H1 (cell line): ENCODE measurements at regions not wholly inside any gene's neighbourhood (a gene's known extent, or its start where the extent isn't known, plus 50 kb on each side); places are given as distances from the start of the nearest gene placed in this dataset.

Source experiments
- HDAC6 ChIP-seq: IDR thresholded peaks from one replicate; pipeline ENCODE4 v1.7.1; 2012; ENCODE audit warnings: low read depth, mild to moderate bottlenecking, inconsistent platforms, low read length, moderate library complexity
- POLR2A ChIP-seq, 2 experiments: IDR thresholded peaks; 1 replicate in 1 of 2; 2 replicates in 1 of 2; pipeline ENCODE4 v1.6.1; 2011; ENCODE audit warnings: low read depth in 2 of 2, low read length in 2 of 2, mild to moderate bottlenecking in 2 of 2; ENCODE audit errors: control extremely low read depth in 1 of 2
- POLR2AphosphoS5 ChIP-seq: IDR thresholded peaks from 2 replicates; pipeline ENCODE4 v1.6.1; 2011; ENCODE audit warnings: low read depth, low read length
- RAD21 ChIP-seq, 2 experiments: IDR thresholded peaks in 1 of 2; conservative IDR thresholded peaks in 1 of 2; 2 replicates each; pipeline ENCODE4 v1.6.1; 2011; ENCODE audit warnings: low read depth in 2 of 2, low read length in 2 of 2, improper control_type of control experiment in 1 of 2, inconsistent platforms in 1 of 2, mild to moderate bottlenecking in 1 of 2, moderate library complexity in 1 of 2
- RXRA ChIP-seq: IDR thresholded peaks from 2 replicates; pipeline ENCODE4 v1.6.1; 2011; ENCODE audit warnings: low read depth, mild to moderate bottlenecking, low read length, moderate library complexity; ENCODE audit not compliant: insufficient read depth
- SIN3A ChIP-seq, 2 experiments: IDR thresholded peaks in 1 of 2; conservative IDR thresholded peaks in 1 of 2; 2 replicates each; pipeline ENCODE4 v1.6.1; 2011 to 2012; ENCODE audit warnings: low read length in 2 of 2, improper control_type of control experiment in 1 of 2, low read depth in 1 of 2, mild to moderate bottlenecking in 1 of 2
- SP1 ChIP-seq: IDR thresholded peaks from 2 replicates; pipeline ENCODE4 v1.6.1; 2011; ENCODE audit warnings: low read depth, low read length
- SUZ12 ChIP-seq: fragments of 200-600 bp; sonication (generic); IDR thresholded peaks from 2 replicates; pipeline ENCODE4 v1.6.1; 2012; ENCODE audit warnings: mild to moderate bottlenecking, inconsistent platforms, low read length, moderate library complexity, mixed read lengths
- YY1 ChIP-seq: IDR thresholded peaks from 2 replicates; pipeline ENCODE4 v1.6.1; 2011; ENCODE audit warnings: low read depth, mild to moderate bottlenecking, low read length
- TF ChIP-seq, protein P1 (sequence below), 3 experiments: IDR thresholded peaks; 1 replicate in 2 of 3; 2 replicates in 1 of 3; pipeline versions ENCODE4 v1.5.1 to v1.6.1; 2011; ENCODE audit warnings: low read length in 3 of 3, mild to moderate bottlenecking in 3 of 3, inconsistent platforms in 2 of 3, low read depth in 1 of 3, moderate library complexity in 1 of 3; ENCODE audit not compliant: insufficient read depth in 1 of 3; ENCODE audit errors: control extremely low read depth in 1 of 3
- TF ChIP-seq, protein P2 (sequence below): IDR thresholded peaks from 2 replicates; pipeline ENCODE4 v1.6.1; 2012; ENCODE audit warnings: inconsistent platforms
- TF ChIP-seq, protein P3 (sequence below): IDR thresholded peaks from 2 replicates; pipeline ENCODE4 v1.6.1; 2011; ENCODE audit warnings: low read length, improper control_type of control experiment

DNA sequence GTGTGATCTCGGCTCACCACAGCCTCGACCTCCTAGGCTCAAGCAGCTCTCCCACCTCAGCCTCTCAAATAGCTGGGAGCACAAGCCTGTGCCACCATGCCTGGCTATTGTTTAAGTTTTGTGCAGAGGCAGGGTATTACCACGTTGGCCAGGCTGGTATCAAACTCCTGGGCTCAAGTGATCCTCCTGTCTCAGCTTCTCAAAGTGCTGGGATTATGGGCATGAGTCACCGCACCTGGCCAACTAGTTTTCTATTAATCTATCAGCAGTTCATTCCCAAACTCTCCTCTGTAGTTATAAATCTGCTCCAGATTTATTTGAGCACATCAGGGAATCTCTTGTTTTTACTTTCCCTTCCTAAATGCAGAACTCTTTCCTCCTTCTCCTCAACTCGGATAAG, 443.8 kb downstream of the PRDM2 start:
- TF ChIP-seq, protein P1, sequence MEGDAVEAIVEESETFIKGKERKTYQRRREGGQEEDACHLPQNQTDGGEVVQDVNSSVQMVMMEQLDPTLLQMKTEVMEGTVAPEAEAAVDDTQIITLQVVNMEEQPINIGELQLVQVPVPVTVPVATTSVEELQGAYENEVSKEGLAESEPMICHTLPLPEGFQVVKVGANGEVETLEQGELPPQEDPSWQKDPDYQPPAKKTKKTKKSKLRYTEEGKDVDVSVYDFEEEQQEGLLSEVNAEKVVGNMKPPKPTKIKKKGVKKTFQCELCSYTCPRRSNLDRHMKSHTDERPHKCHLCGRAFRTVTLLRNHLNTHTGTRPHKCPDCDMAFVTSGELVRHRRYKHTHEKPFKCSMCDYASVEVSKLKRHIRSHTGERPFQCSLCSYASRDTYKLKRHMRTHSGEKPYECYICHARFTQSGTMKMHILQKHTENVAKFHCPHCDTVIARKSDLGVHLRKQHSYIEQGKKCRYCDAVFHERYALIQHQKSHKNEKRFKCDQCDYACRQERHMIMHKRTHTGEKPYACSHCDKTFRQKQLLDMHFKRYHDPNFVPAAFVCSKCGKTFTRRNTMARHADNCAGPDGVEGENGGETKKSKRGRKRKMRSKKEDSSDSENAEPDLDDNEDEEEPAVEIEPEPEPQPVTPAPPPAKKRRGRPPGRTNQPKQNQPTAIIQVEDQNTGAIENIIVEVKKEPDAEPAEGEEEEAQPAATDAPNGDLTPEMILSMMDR (IDR thresholded peaks at IDR 0.05; ENCODE audit: control extremely low read depth in 1 of 3, insufficient read depth in 1 of 3, low read depth in 1 of 3, low read length in 3 of 3) = no peak
- TF ChIP-seq RAD21 (IDR thresholded peaks at IDR 0.05 in 1 of 2, conservative IDR thresholded peaks at IDR 0.05 in 1 of 2; ENCODE audit: low read depth in 2 of 2, low read length in 2 of 2) = no peak
- TF ChIP-seq YY1 = no peak
- TF ChIP-seq SP1 = no peak
- TF ChIP-seq SIN3A (conservative IDR thresholded peaks at IDR 0.05 in 1 of 2, IDR thresholded peaks at IDR 0.05 in 1 of 2; ENCODE audit: low read depth in 1 of 2, low read length in 2 of 2) = no peak
- TF ChIP-seq POLR2A (IDR thresholded peaks at IDR 0.05; ENCODE audit: control extremely low read depth in 1 of 2, low read depth in 2 of 2, low read length in 2 of 2) = no peak
- TF ChIP-seq HDAC6 = no peak
- TF ChIP-seq RXRA = no peak
- TF ChIP-seq, protein P2, sequence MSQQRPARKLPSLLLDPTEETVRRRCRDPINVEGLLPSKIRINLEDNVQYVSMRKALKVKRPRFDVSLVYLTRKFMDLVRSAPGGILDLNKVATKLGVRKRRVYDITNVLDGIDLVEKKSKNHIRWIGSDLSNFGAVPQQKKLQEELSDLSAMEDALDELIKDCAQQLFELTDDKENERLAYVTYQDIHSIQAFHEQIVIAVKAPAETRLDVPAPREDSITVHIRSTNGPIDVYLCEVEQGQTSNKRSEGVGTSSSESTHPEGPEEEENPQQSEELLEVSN = no peak
- no peak for TF ChIP-seq SUZ12
- TF ChIP-seq POLR2AphosphoS5 = no peak
- TF ChIP-seq, protein P3, sequence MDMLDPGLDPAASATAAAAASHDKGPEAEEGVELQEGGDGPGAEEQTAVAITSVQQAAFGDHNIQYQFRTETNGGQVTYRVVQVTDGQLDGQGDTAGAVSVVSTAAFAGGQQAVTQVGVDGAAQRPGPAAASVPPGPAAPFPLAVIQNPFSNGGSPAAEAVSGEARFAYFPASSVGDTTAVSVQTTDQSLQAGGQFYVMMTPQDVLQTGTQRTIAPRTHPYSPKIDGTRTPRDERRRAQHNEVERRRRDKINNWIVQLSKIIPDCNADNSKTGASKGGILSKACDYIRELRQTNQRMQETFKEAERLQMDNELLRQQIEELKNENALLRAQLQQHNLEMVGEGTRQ = no peak
